ENCODE measurements at regions not wholly inside any gene's neighbourhood (a gene's known extent, or its start where the extent isn't known, plus 50 kb on each side); places are given as distances from the start of the nearest gene placed in this dataset.

GRCh38 chr21:35711213-35711612 lies 349.1 kb downstream of the SETD4 start:
- TF ChIP-seq EZH2 (optimal IDR thresholded peaks at IDR 0.05; ENCODE audit: low read depth, low read length): no peak
- TF ChIP-seq, protein P1, sequence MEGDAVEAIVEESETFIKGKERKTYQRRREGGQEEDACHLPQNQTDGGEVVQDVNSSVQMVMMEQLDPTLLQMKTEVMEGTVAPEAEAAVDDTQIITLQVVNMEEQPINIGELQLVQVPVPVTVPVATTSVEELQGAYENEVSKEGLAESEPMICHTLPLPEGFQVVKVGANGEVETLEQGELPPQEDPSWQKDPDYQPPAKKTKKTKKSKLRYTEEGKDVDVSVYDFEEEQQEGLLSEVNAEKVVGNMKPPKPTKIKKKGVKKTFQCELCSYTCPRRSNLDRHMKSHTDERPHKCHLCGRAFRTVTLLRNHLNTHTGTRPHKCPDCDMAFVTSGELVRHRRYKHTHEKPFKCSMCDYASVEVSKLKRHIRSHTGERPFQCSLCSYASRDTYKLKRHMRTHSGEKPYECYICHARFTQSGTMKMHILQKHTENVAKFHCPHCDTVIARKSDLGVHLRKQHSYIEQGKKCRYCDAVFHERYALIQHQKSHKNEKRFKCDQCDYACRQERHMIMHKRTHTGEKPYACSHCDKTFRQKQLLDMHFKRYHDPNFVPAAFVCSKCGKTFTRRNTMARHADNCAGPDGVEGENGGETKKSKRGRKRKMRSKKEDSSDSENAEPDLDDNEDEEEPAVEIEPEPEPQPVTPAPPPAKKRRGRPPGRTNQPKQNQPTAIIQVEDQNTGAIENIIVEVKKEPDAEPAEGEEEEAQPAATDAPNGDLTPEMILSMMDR (IDR thresholded peaks at IDR 0.05; ENCODE audit: low read length): no peak
- TF ChIP-seq EZH2phosphoT487 (IDR thresholded peaks at IDR 0.05; ENCODE audit: low read length): no peak
